IMR-90 (cell line): ENCODE measurements at regions not wholly inside any gene's neighbourhood (a gene's known extent, or its start where the extent isn't known, plus 50 kb on each side); places are given as distances from the start of the nearest gene placed in this dataset.

Experiments
- ATAC-seq: fragments of 200-7000 bp; cut with Tn5 transposase; 2 replicates; pipeline ENCODE4 v1.9.1; 2020; ENCODE audit warnings: low read depth, mild to moderate bottlenecking, moderate library complexity
- BruUV-seq: library from RNA; stranded (reverse); fragments of 400-500 nt; replicated peaks from 2 replicates; lab custom pipeline; 2021; lab: Mats Ljungman, UMichigan
- CTCF ChIA-PET: fragments of 300-600 bp; formaldehyde crosslinking; extraction: SDS; loops from one replicate; lab custom pipeline; 2021; ENCODE audit warnings: antibody characterized with exemption; lab: Yijun Ruan, JAX
- POLR2A ChIA-PET: fragments of 300-600 bp; sonication (Branson Sonifier 250); formaldehyde crosslinking; loops from one replicate; lab custom pipeline; 2022; ENCODE audit warnings: antibody characterized with exemption; ENCODE audit not compliant: unreplicated experiment; lab: Charles Lee
- DNase-seq: peaks from one replicate; pipeline ENCODE4 v3.0.0; 2013
- H2AFZ ChIP-seq: replicated peaks from 2 replicates; pipeline ENCODE3; 2013; ENCODE audit warnings: low read length, mild to moderate bottlenecking; ENCODE audit not compliant: poor library complexity
- H2AK5ac ChIP-seq: 2 replicates; pipeline ENCODE4 v1.6.1; 2013; ENCODE audit warnings: low read depth, low read length, inconsistent platforms
- H2AK9ac ChIP-seq: replicated peaks from 2 replicates; pipeline ENCODE3; 2013; ENCODE audit warnings: mild to moderate bottlenecking, low read depth, low read length, moderate library complexity; ENCODE audit not compliant: poor library complexity
- H2BK120ac ChIP-seq: 2 replicates; pipeline ENCODE4 v1.6.1; 2013; ENCODE audit warnings: low read depth, low read length, inconsistent platforms
- H2BK15ac ChIP-seq: 3 replicates; pipeline ENCODE4 v1.6.1; 2013; ENCODE audit warnings: low read depth, low read length, inconsistent platforms
- H2BK20ac ChIP-seq: 2 replicates; pipeline ENCODE4 v1.6.1; 2013; ENCODE audit warnings: low read depth, mild to moderate bottlenecking, inconsistent platforms, low read length, moderate library complexity
- H2BK5ac ChIP-seq: 2 replicates; pipeline ENCODE4 v1.6.1; 2013; ENCODE audit warnings: mild to moderate bottlenecking, low read depth, low read length, inconsistent platforms; ENCODE audit not compliant: poor library complexity, severe bottlenecking
- H3K14ac ChIP-seq: replicated peaks from 2 replicates; pipeline ENCODE4 v1.6.1; 2013; ENCODE audit warnings: low read depth, low read length, inconsistent platforms
- H3K18ac ChIP-seq: 2 replicates; pipeline ENCODE4 v1.6.1; 2013; ENCODE audit warnings: low read depth, low read length, control low read depth
- H3K23ac ChIP-seq: 2 replicates; pipeline ENCODE4 v1.6.1; 2013; ENCODE audit warnings: low read depth, low read length, inconsistent platforms
- H3K27ac ChIP-seq: 2 replicates; pipeline ENCODE4 v1.5.1; 2013; ENCODE audit warnings: mild to moderate bottlenecking, control low read depth, low read length; ENCODE audit not compliant: insufficient read depth
- H3K27me3 ChIP-seq: 2 replicates; pipeline ENCODE4 v1.6.1; 2013; ENCODE audit warnings: low read length; ENCODE audit not compliant: control insufficient read depth, insufficient read depth
- H3K36me3 ChIP-seq: 2 replicates; pipeline ENCODE4 v1.6.1; 2013; ENCODE audit warnings: low read length, mixed read lengths; ENCODE audit not compliant: control insufficient read depth, insufficient read depth
- H3K4ac ChIP-seq: 2 replicates; pipeline ENCODE4 v1.6.1; 2013; ENCODE audit warnings: low read depth, low read length, inconsistent platforms
- H3K4me1 ChIP-seq: 2 replicates; pipeline ENCODE4 v1.6.1; 2013; ENCODE audit warnings: low read length, mixed read lengths; ENCODE audit not compliant: control insufficient read depth, insufficient read depth
- H3K4me2 ChIP-seq: 2 replicates; pipeline ENCODE4 v1.6.1; 2013; ENCODE audit warnings: low read depth, mild to moderate bottlenecking, control low read depth, low read length, moderate library complexity
- H3K4me3 ChIP-seq: 2 replicates; pipeline ENCODE4 v1.5.1; 2013; ENCODE audit warnings: low read depth, mild to moderate bottlenecking, control low read depth, low read length, moderate library complexity; ENCODE audit not compliant: insufficient read depth
- H3K56ac ChIP-seq: 2 replicates; pipeline ENCODE4 v1.6.1; 2013; ENCODE audit warnings: low read length, inconsistent platforms; ENCODE audit not compliant: insufficient read depth; ENCODE audit errors: extremely low read depth
- H3K79me1 ChIP-seq, 2 experiments: 2 replicates each; pipeline ENCODE4 v1.6.1; 2013; ENCODE audit warnings: low read length in 2 of 2, inconsistent platforms in 1 of 2, low read depth in 1 of 2
- H3K9ac ChIP-seq: 2 replicates; pipeline ENCODE4 v1.6.1; 2013; ENCODE audit warnings: low read depth, low read length, control low read depth
- H3K9me1 ChIP-seq: 2 replicates; pipeline ENCODE4 v1.6.1; 2013; ENCODE audit warnings: low read length, inconsistent platforms; ENCODE audit not compliant: insufficient read depth
- H3K9me3 ChIP-seq: 2 replicates; pipeline ENCODE4 v1.6.1; 2013; ENCODE audit warnings: low read length; ENCODE audit not compliant: control insufficient read depth, insufficient read depth
- H4K20me1 ChIP-seq: 2 replicates; pipeline ENCODE4 v1.6.1; 2013; ENCODE audit warnings: low read length, inconsistent platforms; ENCODE audit not compliant: insufficient read depth
- H4K5ac ChIP-seq: 2 replicates; pipeline ENCODE4 v1.6.1; 2013; ENCODE audit warnings: mild to moderate bottlenecking, low read depth, low read length, control low read depth
- H4K8ac ChIP-seq, 2 experiments: 2 replicates each; pipeline ENCODE4 v1.6.1; 2013; ENCODE audit warnings: low read depth in 2 of 2, low read length in 2 of 2, control low read depth in 1 of 2, inconsistent platforms in 1 of 2
- H4K91ac ChIP-seq: 2 replicates; pipeline ENCODE4 v1.6.1; 2013; ENCODE audit warnings: low read depth, low read length, inconsistent platforms; ENCODE audit not compliant: insufficient read depth
- BHLHE40 ChIP-seq: fragments of 150-350 bp; IDR thresholded peaks from 2 replicates; pipeline ENCODE4 v1.6.1; 2016; ENCODE audit warnings: mild to moderate bottlenecking, low read depth, low read length
- CEBPB ChIP-seq: IDR thresholded peaks from 2 replicates; pipeline ENCODE4 v1.6.1; 2012; ENCODE audit warnings: low read depth, low read length, improper control_type of control experiment
- CHD1 ChIP-seq: IDR thresholded peaks from 2 replicates; pipeline ENCODE4 v1.6.1; 2012; ENCODE audit warnings: low read depth, low read length, improper control_type of control experiment
- CTCF ChIP-seq: conservative IDR thresholded peaks from 2 replicates; pipeline ENCODE4 v1.5.1; 2012; ENCODE audit warnings: mild to moderate bottlenecking, low read depth, low read length, improper control_type of control experiment
- ELK1 ChIP-seq: fragments of 150-350 bp; IDR thresholded peaks from 2 replicates; pipeline ENCODE4 v1.6.1; 2016; ENCODE audit warnings: low read depth, mild to moderate bottlenecking, low read length, moderate library complexity, borderline replicate concordance
- FOS ChIP-seq: fragments of 150-350 bp; IDR thresholded peaks from 2 replicates; pipeline ENCODE4 v1.6.1; 2016; ENCODE audit warnings: low read depth, low read length
- MAFK ChIP-seq: IDR thresholded peaks from 2 replicates; pipeline ENCODE4 v1.6.1; 2012; ENCODE audit warnings: low read depth, low read length, improper control_type of control experiment
- MAZ ChIP-seq: IDR thresholded peaks from 2 replicates; pipeline ENCODE4 v1.6.1; 2012; ENCODE audit warnings: low read depth, mild to moderate bottlenecking, low read length, improper control_type of control experiment, moderate library complexity, borderline replicate concordance
- NFE2L2 ChIP-seq: fragments of 150-350 bp; IDR thresholded peaks from 2 replicates; pipeline ENCODE4 v1.6.1; 2016; ENCODE audit warnings: low read depth, mild to moderate bottlenecking, low read length
- POLR2A ChIP-seq: IDR thresholded peaks from 2 replicates; pipeline ENCODE4 v1.6.1; 2012; ENCODE audit warnings: mild to moderate bottlenecking, low read depth, low read length
- RAD21 ChIP-seq: IDR thresholded peaks from 2 replicates; pipeline ENCODE4 v1.6.1; 2012; ENCODE audit warnings: low read length, improper control_type of control experiment
- RCOR1 ChIP-seq: IDR thresholded peaks from 2 replicates; pipeline ENCODE4 v1.6.1; 2012; ENCODE audit warnings: mild to moderate bottlenecking, low read length, improper control_type of control experiment; ENCODE audit not compliant: insufficient replicate concordance
- RFX5 ChIP-seq: IDR thresholded peaks from 2 replicates; pipeline ENCODE4 v1.8.0; 2012; ENCODE audit warnings: low read depth, mild to moderate bottlenecking, low read length, moderate library complexity
- SMC3 ChIP-seq: fragments of 150-350 bp; IDR thresholded peaks from 2 replicates; pipeline ENCODE4 v1.6.1; 2016; ENCODE audit warnings: low read depth, mild to moderate bottlenecking, antibody characterized with exemption, low read length, moderate library complexity
- USF2 ChIP-seq: fragments of 150-350 bp; IDR thresholded peaks from 2 replicates; pipeline ENCODE4 v1.6.1; 2017; ENCODE audit warnings: mild to moderate bottlenecking, antibody characterized with exemption, low read length, low read depth
- WGBS, 2 experiments: methylation state at CpG; one replicate each; pipeline versions ENCODE4 v1.1.5 to v1.1.7; 2013; ENCODE audit warnings: missing lambda C conversion rate in 2 of 2; ENCODE audit not compliant: insufficient read length in 1 of 2; ENCODE audit errors: extremely low coverage in 2 of 2; 5-methylcytosine and 5-hydroxymethylcytosine counted together
- dilution Hi-C: fragments of 300-500 bp; cut with HindIII; formaldehyde crosslinking; loops from one replicate; pipeline ENCODE4 v1.14.3; 2018; ENCODE audit warnings: low sequenced_read_pairs; ENCODE audit not compliant: unreplicated experiment
- in situ Hi-C: fragments of 300-500 bp; cut with MboI; formaldehyde crosslinking; loops from 3 replicates; pipeline ENCODE4 v1.14.3; 2019; ENCODE audit warnings: low sequenced_read_pairs, inconsistent platforms, mixed read lengths
- intact Hi-C: fragments of 100-400 bp; cut with micrococcal nuclease; formaldehyde crosslinking; loops from 2 replicates; pipeline ENCODE4 v1.10.0; 2022

GRCh38 chr10:131750973-131751826, 149.6 kb upstream of the PPP2R2D start:
- H2BK15ac ChIP-seq, result no peak overlapping the region
- WGBS, 2 experiments, result 43% methylated on average over 5 of the region's 17 CpGs; no CpG with 5 or more reads in 1 of the 2 experiments
- H3K4ac ChIP-seq, result no peak overlapping the region
- no peak for TF ChIP-seq USF2
- TF ChIP-seq MAZ, result no peak
- no peak for TF ChIP-seq CTCF
- no peak for TF ChIP-seq RFX5
- no peak for TF ChIP-seq CHD1
- TF ChIP-seq SMC3, result no peak
- TF ChIP-seq CEBPB, result no peak
- no peak for TF ChIP-seq ELK1
- no peak for TF ChIP-seq POLR2A
- no peak for TF ChIP-seq BHLHE40
- no peak for TF ChIP-seq NFE2L2
- no peak for TF ChIP-seq RCOR1
- TF ChIP-seq RAD21, result no peak
- TF ChIP-seq FOS, result no peak
- TF ChIP-seq MAFK, result no peak
- H3K9me3 ChIP-seq, result peaks cover 39% of the 10 kb centered on the region
- no peaks in the 10 kb centered on the region for H3K27me3 ChIP-seq
- no peak overlapping the region for H2BK120ac ChIP-seq
- no peaks in the 10 kb centered on the region for H4K20me1 ChIP-seq
- no peak overlapping the region for H4K8ac ChIP-seq
- no peaks in the 10 kb centered on the region for H3K79me1 ChIP-seq
- BruUV-seq, result no TSS peak
- H3K56ac ChIP-seq, result no peak overlapping the region
- no peak overlapping the region for H3K4me2 ChIP-seq
- H3K4me3 ChIP-seq, result no peak overlapping the region
- no peak overlapping the region for H4K5ac ChIP-seq
- H2BK5ac ChIP-seq, result no peak overlapping the region
- dilution Hi-C loops (no loop called here), intact Hi-C loops (no loop called here), in situ Hi-C loops (no loop called here)
- no peak for ATAC-seq
- no peak overlapping the region for H2BK20ac ChIP-seq
- no peak overlapping the region for H2AK9ac ChIP-seq
- no peak overlapping the region for H3K14ac ChIP-seq
- no peak overlapping the region for H3K18ac ChIP-seq
- H3K9ac ChIP-seq, result no peak overlapping the region
- no peak overlapping the region for H3K27ac ChIP-seq
- no peak overlapping the region for H2AFZ ChIP-seq
- ChIA-PET CTCF (no interaction called here), POLR2A (no interaction called here)
- H4K91ac ChIP-seq, result no peak overlapping the region
- no peak for DNase-seq
- H3K9me1 ChIP-seq, result no peaks in the 10 kb centered on the region
- no peak overlapping the region for H2AK5ac ChIP-seq
- H3K36me3 ChIP-seq, result no peaks in the 10 kb centered on the region
- H3K23ac ChIP-seq, result no peak overlapping the region
- H3K4me1 ChIP-seq, result no peaks in the 10 kb centered on the region
